Esophagus (tissue), 2 donors: ENCODE measurements at regions not wholly inside any gene's neighbourhood (a gene's known extent, or its start where the extent isn't known, plus 50 kb on each side); places are given as distances from the start of the nearest gene placed in this dataset.

Experiments used
- H3K27ac ChIP-seq, 2 donors: one replicate each; pipeline ENCODE4 v1.5.1; 2013; ENCODE audit warnings: low read depth in 2 of 2, mild to moderate bottlenecking in 2 of 2, inconsistent platforms in 1 of 2, low read length in 1 of 2, moderate library complexity in 1 of 2
- H3K27me3 ChIP-seq, 2 donors: one replicate each; pipeline ENCODE4 v1.6.1; 2013; ENCODE audit warnings: low read length in 2 of 2, control low read depth in 1 of 2, mild to moderate bottlenecking in 1 of 2; ENCODE audit not compliant: insufficient read depth in 2 of 2, control insufficient read depth in 1 of 2
- H3K36me3 ChIP-seq, 2 donors: one replicate each; pipeline ENCODE4 v1.6.1; 2013; ENCODE audit warnings: low read length in 1 of 2; ENCODE audit not compliant: control insufficient read depth in 2 of 2, insufficient read depth in 2 of 2
- H3K4me1 ChIP-seq, 2 donors: one replicate each; pipeline ENCODE4 v1.6.1; 2013; ENCODE audit warnings: low read length in 1 of 2; ENCODE audit not compliant: control insufficient read depth in 2 of 2, insufficient read depth in 2 of 2
- H3K4me3 ChIP-seq, 2 donors: one replicate each; pipeline ENCODE4 v1.5.1; 2013; ENCODE audit warnings: low read length in 2 of 2, mild to moderate bottlenecking in 2 of 2, low read depth in 1 of 2, moderate library complexity in 1 of 2
- H3K9me3 ChIP-seq, 2 donors: one replicate each; pipeline ENCODE4 v1.6.1; 2013; ENCODE audit warnings: mild to moderate bottlenecking in 2 of 2, low read depth in 1 of 2, low read length in 1 of 2, moderate library complexity in 1 of 2; ENCODE audit not compliant: control insufficient read depth in 2 of 2, insufficient read depth in 1 of 2
- WGBS, 2 donors: extraction: QIAGEN DNeasy Blood & Tissue Kit; methylation state at CpG; one replicate each; pipeline ENCODE4 v1.1.7; 2013; 5-methylcytosine and 5-hydroxymethylcytosine counted together
- donor health status: healthy with polysubstance abuse.
- donor health status: Bipolar disorder and iron deficiency.

DNA sequence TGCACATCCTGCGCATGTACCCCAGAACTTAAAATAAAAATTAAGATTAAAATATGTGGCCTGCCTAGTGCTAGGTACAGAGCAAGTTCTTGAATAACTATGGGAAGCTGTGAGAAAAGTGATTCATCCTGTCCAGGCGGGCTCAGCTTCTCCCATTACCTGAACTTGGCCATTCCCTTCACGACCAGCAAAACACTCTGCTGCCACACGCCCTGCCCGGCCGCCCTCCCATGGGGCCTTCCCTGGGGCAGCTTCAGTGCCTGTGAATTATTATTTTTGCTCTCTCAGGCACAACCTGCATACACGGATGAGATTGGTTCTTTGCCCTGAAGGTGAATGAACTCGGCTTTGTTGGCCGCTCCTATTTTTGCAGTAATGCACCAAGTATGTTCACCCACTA, 209.2 kb upstream of the SHH start:
- H3K4me3 ChIP-seq: no peak overlapping the region
- WGBS, 2 donors: 60 to 74% methylated on average over 9 of the region's 9 CpGs
- H3K27ac ChIP-seq: no peak overlapping the region

DNA sequence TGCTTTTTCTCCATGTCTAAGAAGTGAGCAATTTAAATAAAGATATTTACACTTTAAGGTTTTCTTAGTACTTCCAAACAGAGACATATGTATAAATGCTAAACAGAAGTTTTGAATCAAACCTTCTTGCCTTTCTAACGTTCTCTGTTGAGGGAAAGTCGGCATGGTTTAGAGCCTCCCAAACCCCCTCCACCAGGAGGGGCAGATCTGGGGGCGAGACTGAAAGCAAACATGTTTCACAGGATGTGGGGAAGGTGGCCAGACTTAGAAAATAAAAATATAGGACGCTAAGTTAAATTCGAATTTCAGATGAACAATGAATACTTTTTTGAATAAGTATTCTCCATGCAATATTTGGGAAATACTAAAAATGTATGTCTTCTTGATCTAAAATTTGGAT, 208.3 kb upstream of the SHH start:
- H3K4me1 ChIP-seq: no peaks in the 10 kb centered on the region
- no peaks in the 10 kb centered on the region for H3K27me3 ChIP-seq
- no peak overlapping the region for H3K4me3 ChIP-seq
- no peaks in the 10 kb centered on the region for H3K36me3 ChIP-seq
- 75 to 78% methylated on average over 5 of the region's 5 CpGs for WGBS, 2 donors
- H3K9me3 ChIP-seq: peaks cover 0 to 2% of the 10 kb centered on the region in 2 donors
- no peak overlapping the region for H3K27ac ChIP-seq

More for the DNA sequence above, 209.2 kb upstream of the SHH start:
- Histone ChIP-seq H3K36me3 (no peaks in the 10 kb centered on the region), H3K9me3 (peaks cover 0 to 2% of the 10 kb centered on the region in 2 donors), H3K27me3 (no peaks in the 10 kb centered on the region), H3K4me1 (no peaks in the 10 kb centered on the region)

DNA sequence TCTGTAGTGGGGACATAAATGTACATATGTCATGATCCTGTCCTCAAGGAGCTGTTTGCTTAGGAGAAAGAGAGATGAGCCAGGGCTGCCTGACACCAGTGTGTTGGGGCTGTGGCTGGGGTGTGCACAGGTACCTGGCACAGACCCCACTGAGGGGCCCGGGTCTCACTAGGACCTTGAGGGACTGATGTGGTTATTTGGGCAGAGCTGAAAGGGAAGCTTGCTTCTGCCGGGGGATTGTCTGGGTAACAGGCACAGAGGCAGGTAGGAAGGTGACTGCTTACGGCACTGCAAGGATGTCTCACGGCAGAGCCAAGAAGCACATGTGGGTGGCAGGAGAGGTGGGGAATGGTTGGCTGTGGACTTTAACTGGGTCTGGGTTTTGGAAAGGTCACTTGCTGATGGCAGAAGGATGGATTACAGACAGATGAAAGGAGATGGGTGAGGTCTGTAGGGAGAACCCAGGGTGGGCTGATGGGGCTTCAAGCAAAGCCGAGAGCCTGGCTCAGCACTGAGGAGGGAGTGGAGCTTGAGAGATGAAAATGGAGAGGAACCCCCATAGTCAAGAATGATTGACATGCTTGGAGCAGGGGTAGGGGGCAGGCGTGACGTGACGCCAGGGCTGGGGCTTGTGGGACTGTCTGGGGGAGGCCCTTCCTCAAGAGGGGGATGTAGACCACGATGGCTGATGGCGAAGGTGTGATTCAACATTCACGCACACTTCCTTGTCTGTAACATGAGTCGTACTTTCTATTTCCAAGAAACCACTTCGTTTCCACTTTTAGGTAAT, 207.7 kb upstream of the SHH start:
- Histone ChIP-seq H3K4me3 (no peak overlapping the region), H3K36me3 (no peaks in the 10 kb centered on the region), H3K27ac (no peak overlapping the region), H3K4me1 (no peaks in the 10 kb centered on the region), H3K27me3 (no peaks in the 10 kb centered on the region), H3K9me3 (peaks cover 0 to 2% of the 10 kb centered on the region in 2 donors)
- WGBS, 2 donors: 79 to 88% methylated on average over 13 of the region's 13 CpGs

DNA sequence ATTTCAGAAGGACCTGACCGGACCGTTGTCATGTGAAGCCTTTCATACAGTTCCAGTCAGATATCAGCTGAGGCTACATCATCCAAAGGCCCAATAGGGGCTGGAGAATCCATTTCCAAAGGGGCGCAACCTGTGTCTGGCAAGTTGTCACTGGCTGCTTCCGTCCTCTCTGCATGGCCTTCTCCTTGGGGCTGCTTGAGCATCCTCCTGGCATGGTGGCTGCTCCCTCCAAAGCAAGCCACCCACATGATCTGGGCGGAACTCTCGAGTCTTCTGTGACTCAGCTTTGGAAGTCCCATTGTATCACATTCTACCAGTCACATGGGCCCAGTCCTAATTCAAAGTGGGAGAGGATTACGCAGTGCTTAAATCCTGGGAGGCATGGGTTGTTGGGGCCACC, 207.0 kb upstream of the SHH start:
- 90% methylated on average over 7 of the region's 7 CpGs for WGBS, 2 donors
- H3K27ac ChIP-seq: no peak overlapping the region
- no peaks in the 10 kb centered on the region for H3K4me1 ChIP-seq
- H3K9me3 ChIP-seq: peaks cover 0 to 2% of the 10 kb centered on the region in 2 donors
- H3K4me3 ChIP-seq: no peak overlapping the region
- H3K36me3 ChIP-seq: no peaks in the 10 kb centered on the region
- no peaks in the 10 kb centered on the region for H3K27me3 ChIP-seq

DNA sequence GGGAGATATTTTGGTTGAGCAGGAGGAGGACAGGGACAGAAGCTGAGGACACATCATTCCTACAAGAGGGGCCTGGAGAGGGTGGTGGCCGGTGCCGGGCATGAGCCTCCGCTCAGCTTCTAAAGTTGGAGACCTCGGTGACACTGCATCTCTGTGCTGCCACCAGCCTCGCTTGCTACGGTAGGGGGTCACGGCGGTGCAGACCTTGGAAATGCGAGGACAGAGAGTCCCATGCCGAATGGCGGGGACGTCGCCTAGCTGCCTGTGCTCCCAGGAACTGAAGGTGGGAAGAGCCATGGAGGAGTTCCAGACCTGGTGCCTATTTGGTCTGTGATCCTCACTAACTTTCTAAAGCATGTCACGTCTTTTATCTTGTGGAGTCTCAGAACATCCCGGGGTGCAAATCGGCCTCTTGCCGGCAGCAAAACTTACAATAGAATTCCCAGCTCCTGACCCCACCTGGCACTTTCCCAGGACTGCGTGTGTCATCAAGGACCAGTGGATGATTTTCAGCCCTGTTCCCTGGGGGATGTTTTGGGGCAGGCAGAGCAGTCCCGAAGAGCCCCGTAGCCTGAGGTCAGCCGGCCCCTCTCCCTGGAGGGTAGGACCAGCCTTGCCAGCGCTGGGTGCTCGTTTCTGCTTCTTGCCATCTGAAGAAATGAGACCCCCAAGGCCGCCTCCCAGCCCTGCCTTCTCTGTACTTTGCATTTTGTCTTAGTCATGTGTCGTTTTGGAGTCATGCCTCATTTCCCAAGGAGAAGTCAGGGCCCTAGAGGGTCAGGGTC, 205.8 kb upstream of the SHH start:
- Histone ChIP-seq H3K36me3 (no peaks in the 10 kb centered on the region), H3K4me1 (no peaks in the 10 kb centered on the region), H3K27ac (no peak overlapping the region), H3K27me3 (no peaks in the 10 kb centered on the region), H3K9me3 (peaks cover 0 to 2% of the 10 kb centered on the region in 2 donors), H3K4me3 (no peak overlapping the region)
- 86 to 90% methylated on average over 25 of the region's 25 CpGs for WGBS, 2 donors

DNA sequence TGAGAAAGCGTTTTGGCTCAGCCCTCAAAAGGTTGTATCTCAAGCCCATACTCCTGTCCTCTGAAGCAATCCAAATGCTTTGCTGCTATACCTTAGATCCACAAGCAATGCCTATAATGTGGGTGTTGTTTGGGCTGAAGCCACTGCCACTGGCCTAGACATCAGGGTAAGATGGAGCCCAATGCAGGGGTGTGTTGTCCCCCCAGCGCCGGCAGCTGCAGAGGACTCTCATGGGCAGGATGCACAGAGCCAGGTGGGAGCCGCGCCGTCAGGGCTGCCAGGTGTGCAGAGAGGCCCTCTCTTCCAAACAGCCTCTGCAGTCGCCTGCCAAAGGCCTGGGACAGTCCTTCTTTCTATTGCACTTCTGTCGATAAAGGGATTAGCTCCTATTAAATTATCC, 205.2 kb upstream of the SHH start:
- Histone ChIP-seq H3K9me3 (peaks cover 0 to 2% of the 10 kb centered on the region in 2 donors), H3K27ac (no peak overlapping the region), H3K4me3 (no peak overlapping the region), H3K27me3 (no peaks in the 10 kb centered on the region), H3K36me3 (no peaks in the 10 kb centered on the region), H3K4me1 (no peaks in the 10 kb centered on the region)
- 78 to 87% methylated on average over 8 of the region's 8 CpGs for WGBS, 2 donors

DNA sequence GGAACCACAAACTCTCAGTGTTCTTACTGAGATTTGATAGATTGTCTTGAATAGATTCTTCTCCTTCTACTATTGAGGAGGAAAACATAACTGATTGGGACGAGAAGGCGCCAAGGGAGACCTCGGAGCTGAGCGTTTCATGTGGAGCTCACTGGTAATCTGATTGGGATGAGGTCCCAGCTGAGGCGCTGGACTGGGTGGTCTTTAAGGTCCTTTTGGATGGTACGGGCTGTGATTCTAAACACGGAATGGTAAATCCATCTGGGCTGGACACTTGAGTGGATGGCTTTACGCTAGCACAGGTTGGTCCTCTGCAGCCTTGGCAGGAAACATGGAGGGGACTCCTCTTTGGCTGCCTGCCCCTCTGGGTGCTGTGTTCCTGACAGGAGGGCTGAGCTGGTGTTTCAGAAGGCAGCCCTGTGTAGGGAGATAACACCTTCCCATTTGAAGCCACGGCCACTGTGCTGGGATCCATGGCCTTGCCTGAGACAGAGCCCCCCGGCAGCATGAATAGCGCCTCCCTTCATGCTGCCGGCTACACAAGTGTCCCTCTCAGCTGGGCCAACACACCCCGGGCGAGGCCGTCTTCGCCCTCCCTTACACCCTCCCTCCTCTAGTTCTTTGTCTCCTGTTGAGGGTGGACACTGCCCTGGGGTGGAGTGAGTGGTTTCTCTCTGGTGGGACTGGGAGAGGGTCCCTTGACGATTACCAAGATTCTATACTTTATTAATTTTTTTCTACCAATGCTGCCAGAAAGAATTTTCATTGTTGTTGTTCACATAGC, 203.2 kb upstream of the SHH start:
- H3K9me3 ChIP-seq: peaks cover 0 to 2% of the 10 kb centered on the region in 2 donors
- 92% methylated on average over 17 of the region's 17 CpGs for WGBS, 2 donors
- H3K27ac ChIP-seq: no peak overlapping the region
- no peak overlapping the region for H3K4me3 ChIP-seq
- H3K4me1 ChIP-seq: no peaks in the 10 kb centered on the region
- H3K36me3 ChIP-seq: no peaks in the 10 kb centered on the region
- H3K27me3 ChIP-seq: no peaks in the 10 kb centered on the region

DNA sequence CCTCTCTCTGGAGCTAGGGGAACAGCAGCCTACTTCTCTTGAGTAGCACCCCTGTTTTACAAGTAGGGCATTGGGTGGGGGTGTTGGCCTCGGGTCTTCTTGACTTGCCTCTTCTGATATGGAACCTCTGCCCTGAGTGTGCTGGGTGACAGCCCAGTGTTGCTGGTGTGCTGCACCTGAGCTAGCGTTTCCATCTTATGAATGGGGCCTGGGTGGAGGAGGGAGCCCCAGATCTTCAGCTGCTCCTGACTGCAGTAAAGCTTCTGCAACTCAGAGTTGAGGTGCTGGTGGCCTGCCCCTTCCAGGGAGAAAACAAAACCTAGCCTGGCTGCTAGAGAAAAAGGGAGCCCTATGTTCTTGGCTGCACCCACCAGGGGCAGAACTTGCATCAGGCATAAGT, 202.5 kb upstream of the SHH start:
- H3K27me3 ChIP-seq: no peaks in the 10 kb centered on the region

DNA sequence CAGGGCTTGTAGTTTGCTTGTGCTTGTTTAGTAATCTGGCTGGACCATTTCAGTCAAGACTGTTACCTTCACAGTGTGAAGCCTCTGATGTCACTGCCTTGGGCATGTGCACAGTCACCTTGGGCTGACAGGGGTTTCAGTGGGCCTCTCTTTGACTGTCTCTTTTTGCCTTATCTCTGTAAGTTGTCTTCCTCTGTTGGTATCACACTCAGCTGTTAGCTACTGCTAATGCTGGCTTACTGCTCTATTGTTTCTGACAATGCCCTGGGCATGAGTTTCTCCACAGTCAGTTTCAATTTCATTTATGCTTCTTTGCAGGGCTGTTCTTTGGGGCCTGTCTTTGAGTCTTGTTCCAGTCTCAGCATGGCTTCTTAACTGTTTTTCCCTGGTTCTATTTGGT, 201.9 kb upstream of the SHH start:
- Histone ChIP-seq H3K9me3 (peaks cover 0 to under 1% of the 10 kb centered on the region in 2 donors), H3K27me3 (no peaks in the 10 kb centered on the region), H3K36me3 (no peaks in the 10 kb centered on the region), H3K4me1 (no peaks in the 10 kb centered on the region), H3K27ac (no peak overlapping the region), H3K4me3 (no peak overlapping the region)

More for the DNA sequence above, 202.5 kb upstream of the SHH start:
- no peak overlapping the region for H3K27ac ChIP-seq
- H3K36me3 ChIP-seq: no peaks in the 10 kb centered on the region
- no peaks in the 10 kb centered on the region for H3K4me1 ChIP-seq
- H3K4me3 ChIP-seq: no peak overlapping the region
- 85 to 89% methylated on average over 2 of the region's 2 CpGs for WGBS, 2 donors
- H3K9me3 ChIP-seq: peaks cover 0 to 2% of the 10 kb centered on the region in 2 donors
